T-helper 2 cell (primary cell): ENCODE measurements at regions not wholly inside any gene's neighbourhood (a gene's known extent, or its start where the extent isn't known, plus 50 kb on each side); places are given as distances from the start of the nearest gene placed in this dataset.
"Not testable (repeated sequence)": the region's sequence is repeated elsewhere in the genome, so short reads cannot be mapped to it uniquely, and the experiment has no call there.

Experiments used
- DNase-seq, 5 experiments: peaks; one replicate each; pipeline versions ENCODE4 v3.0.0 to v3.0.0-alpha.2; 2012 to 2022

DNA sequence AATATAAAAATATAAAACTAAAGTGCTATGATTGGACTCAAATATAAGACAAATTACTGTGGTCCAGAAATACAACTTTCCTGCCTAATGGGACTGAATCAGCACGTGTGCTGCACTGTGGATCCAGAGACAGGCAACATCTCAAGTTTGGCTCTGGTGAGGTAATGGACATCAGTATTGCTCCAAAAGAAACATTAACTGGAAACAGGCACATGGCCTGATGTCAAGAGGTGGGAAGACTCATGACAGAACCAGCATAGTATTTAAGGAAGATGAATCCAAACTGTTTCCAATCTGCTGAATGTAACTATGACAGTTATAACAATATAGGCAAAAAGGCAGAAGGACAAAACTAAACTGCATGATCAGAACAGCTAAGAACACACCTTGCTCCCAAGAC lies 354.6 kb downstream of the FSIP2 start:
- no peak for DNase-seq

DNA sequence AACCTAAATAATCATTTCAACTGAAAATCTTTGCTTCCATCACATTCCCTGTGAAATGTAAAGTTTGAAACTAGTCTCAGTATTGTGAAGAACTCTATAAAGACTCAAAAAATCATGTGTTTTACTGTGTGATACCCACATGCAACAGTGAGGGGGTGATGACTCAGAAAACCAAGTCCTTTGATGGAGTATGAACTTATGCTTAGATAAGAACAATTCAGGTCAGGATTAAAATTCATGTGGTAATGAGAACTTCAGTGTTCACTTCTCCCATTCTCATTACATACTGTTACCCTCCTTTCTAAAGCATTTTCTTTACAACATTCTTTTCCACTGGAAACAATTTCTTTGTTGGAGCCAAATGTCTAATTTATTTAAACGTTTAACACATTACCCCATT lies 360.2 kb downstream of the FSIP2 start:
- DNase-seq = no peak

DNA sequence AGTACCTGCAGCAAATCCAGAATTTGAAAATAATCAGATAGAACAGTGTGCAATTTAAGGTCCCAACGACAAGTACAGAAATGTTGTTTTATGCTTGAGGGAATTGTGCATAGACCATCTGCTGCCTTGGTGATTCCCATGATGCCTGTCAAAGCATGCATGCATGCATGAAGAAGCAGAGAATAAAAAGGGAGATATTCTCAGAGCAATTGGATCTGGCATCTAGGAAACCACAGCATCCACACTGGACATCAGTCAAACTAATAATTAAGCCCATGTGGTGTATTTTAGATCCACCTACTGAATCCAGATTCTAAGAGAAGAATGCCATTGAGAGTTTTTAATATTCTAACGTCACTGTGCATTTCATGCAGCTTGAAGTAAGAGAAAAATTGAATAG lies 361.2 kb downstream of the FSIP2 start:
- DNase-seq = no peak

GRCh38 chr2:186100636-186101035 lies 362.0 kb downstream of the FSIP2 start:
- DNase-seq = no peak

DNA sequence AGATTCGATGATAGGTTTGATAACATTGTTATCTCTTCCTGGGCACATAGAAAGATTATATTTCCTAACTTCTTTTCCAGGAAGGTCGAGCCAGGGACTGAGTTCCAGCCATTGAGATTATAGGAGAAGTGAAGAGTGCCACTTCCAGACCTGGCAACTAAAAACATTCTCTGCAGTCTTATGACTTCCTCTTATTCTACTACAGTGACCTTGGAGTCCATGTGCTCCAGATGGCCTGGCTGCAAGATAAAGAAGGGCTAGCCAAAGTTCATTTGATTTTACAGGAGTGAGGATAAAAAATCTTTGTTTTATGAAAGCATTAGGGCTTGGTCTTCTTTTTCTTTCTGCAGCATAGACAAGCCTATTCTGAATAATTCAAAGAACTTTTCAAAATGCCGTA lies 363.0 kb downstream of the FSIP2 start:
- no peak for DNase-seq

- DNase-seq = no peak
Observed at GRCh38 chr2:186103276-186103675, 364.7 kb downstream of the FSIP2 start.

DNA sequence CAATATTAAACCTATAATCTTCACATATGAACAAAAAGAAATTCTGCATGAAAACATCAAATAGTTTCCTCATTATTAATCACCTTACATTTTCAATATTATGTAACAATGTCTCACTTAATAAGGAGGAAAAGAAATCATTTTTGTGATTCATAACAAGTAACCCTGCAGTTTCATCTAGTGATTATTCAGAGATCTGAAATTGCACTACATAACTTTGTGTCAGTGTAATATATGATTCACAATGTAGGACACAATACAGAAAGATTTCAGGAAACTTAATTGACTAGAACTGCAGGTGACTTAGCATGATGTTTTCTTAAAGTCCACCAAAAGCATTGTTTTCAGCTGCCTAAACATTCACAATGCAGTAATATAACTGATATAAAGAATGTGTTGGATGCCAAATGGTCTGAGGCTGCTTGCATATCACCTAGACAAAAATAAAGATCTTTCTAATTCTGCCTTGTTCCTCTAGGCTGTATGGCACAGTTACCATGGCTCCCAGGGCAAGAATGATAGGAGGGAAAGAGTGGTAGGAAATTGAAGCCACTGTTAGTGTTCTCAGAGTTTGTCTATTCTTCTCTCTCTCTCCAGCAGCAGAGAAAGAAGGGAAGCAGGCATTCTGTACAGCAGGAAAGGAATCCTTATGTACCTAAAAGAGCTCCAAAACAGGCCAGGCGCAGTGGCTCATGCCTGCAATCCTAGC lies 366.6 kb downstream of the FSIP2 start:
- no peak for DNase-seq

- DNase-seq = no peak
Observed at GRCh38 chr2:186108470-186108869, 369.9 kb downstream of the FSIP2 start.

DNA sequence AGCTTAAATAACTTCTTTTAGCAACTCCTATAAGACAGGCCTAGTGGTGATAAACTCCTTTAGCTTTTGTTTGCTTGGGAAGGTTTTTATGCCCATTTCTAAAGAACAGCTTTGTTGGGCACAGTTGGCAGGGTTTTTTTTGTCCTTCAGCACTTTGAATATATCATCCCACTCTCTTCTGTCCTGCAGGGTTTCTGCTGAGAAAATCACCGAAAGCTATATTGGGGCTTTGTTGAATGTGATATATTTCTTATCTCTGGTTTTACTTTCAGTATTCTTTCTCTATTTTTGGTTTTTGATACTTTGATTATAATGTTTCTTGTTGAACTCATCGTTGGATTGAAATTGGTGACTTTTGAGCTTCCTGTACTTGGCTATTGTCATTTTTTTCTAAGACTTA lies 372.8 kb upstream of the ZC3H15 start:
- no peak for DNase-seq

- DNase-seq = no peak
Observed at GRCh38 chr2:186125156-186125555, 360.9 kb upstream of the ZC3H15 start.

DNA sequence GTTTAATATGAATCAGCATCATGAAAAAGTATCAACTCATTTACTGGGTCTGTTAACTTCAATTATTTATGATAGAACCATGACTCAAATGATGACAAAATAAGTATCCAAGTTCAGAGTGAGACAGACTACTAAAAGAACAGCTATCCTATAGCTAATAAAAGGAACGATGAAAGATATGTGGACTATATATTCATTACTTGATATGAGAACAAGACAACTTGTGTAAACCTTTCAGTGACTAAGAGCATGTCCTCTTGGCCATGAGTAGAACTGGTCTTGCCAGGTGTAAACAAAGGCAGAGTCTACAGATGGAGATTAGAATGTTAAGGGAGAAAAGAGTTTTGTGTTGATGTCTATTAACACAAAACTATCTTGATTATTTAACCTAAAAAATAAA lies 360.4 kb upstream of the ZC3H15 start:
- no peak for DNase-seq

DNA sequence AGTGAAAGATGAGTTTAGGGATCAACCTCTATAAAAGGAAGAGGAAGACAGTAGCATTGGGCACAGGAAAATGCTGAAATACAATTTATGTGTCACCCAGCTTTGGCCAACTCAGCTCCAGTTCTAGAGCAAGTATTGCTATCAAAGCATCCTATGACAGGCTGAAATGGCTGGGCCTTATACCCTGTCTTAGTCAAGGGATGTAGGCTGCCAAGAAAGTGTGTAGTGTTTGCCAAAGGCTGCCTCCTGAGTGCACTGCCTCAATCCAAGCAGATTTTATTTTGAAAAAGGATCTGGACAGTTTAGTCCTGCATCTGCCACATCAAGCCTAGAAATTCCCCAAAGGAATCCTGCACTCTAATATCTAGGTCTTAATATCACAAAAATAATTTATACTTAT lies 359.9 kb upstream of the ZC3H15 start:
- DNase-seq = no peak

GRCh38 chr2:186129767-186130581 lies 356.1 kb upstream of the ZC3H15 start:
- no peak for DNase-seq

- DNase-seq = no peak
Observed at GRCh38 chr2:186130748-186131641, 355.1 kb upstream of the ZC3H15 start.

- no peak for DNase-seq
Observed at GRCh38 chr2:186135686-186136085, 350.4 kb upstream of the ZC3H15 start.

DNA sequence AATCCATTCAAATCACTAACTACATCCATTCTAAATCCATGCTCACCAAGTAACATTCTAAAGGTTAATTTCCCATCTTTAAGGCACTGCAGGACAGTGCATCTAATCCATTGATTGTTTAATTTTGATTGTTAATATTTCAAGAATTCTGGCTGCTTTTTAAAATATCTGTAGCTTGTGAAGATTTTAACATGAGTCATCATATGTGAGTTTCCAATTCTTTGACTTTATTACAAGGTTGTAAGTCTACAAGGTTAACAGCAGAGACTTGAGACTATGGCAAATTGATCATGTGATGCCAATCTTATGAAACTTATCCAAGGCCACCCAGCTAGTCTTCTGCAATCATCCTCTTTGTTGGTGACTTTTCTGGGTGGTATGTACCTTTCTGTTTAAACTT lies 349.2 kb upstream of the ZC3H15 start:
- no peak for DNase-seq

- no peak for DNase-seq
Observed at GRCh38 chr2:186138845-186139244, 347.2 kb upstream of the ZC3H15 start.

- DNase-seq = no peak
Observed at GRCh38 chr2:186159101-186159500, 327.0 kb upstream of the ZC3H15 start.

GRCh38 chr2:186164325-186164724 lies 321.7 kb upstream of the ZC3H15 start:
- no peak for DNase-seq

DNA sequence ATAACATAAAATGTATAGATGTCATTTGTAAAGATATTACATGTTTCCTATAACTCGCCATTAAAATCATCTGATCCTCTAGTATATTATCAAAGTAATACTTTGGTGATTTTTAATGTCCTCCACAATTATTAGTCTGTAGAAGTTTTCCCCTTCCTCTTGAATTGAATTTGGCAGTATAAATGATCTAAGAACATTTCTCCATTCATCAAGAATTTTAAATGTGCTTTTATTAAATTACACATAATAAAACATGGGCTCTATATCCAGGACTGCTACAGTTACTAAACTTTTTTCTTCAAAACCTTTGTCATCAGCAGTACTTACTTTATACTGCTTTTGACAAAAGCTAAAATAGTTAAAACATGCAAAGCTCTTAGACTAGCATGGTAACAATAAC lies 315.4 kb upstream of the ZC3H15 start:
- DNase-seq = no peak

DNA sequence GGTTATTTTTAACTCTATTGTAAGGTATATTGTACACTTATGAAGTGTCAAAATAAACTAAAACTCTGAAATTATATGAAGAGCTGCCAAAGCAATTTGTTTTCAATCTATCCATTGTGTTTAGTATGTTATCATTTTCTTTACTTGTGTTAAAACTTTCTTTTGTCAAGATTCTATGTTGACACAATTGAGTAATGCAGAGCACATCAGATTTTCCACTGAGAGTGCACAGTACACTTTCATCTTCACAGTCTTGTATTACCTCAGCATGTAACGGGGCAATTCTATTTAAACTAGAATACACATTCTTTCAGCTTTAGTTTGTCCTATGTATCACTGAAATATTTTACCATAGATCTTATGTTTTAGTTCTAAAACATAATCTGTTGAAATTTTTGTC lies 304.4 kb upstream of the ZC3H15 start:
- DNase-seq = no peak

GRCh38 chr2:186182366-186182765 lies 303.7 kb upstream of the ZC3H15 start:
- DNase-seq = not testable (repeated sequence)

- no peak for DNase-seq
Observed at GRCh38 chr2:186183406-186183805, 302.7 kb upstream of the ZC3H15 start.
